Caki2 (cell line): ENCODE measurements at regions not wholly inside any gene's neighbourhood (a gene's known extent, or its start where the extent isn't known, plus 50 kb on each side); places are given as distances from the start of the nearest gene placed in this dataset.
"Not testable (repeated sequence)": the region's sequence is repeated elsewhere in the genome, so short reads cannot be mapped to it uniquely, and the experiment has no call there.

ENCODE experiments used
- DNase-seq: peaks from one replicate; pipeline ENCODE4 v3.0.0-alpha.2; 2015; ENCODE audit warnings: low read depth
- in situ Hi-C: cut with HindIII; loops from 2 replicates; pipeline ENCODE4 v1.10.0; 2016; ENCODE audit warnings: low sequenced_read_pairs, low pct_unique_long_range_greater_than_20kb, mixed read lengths

DNA sequence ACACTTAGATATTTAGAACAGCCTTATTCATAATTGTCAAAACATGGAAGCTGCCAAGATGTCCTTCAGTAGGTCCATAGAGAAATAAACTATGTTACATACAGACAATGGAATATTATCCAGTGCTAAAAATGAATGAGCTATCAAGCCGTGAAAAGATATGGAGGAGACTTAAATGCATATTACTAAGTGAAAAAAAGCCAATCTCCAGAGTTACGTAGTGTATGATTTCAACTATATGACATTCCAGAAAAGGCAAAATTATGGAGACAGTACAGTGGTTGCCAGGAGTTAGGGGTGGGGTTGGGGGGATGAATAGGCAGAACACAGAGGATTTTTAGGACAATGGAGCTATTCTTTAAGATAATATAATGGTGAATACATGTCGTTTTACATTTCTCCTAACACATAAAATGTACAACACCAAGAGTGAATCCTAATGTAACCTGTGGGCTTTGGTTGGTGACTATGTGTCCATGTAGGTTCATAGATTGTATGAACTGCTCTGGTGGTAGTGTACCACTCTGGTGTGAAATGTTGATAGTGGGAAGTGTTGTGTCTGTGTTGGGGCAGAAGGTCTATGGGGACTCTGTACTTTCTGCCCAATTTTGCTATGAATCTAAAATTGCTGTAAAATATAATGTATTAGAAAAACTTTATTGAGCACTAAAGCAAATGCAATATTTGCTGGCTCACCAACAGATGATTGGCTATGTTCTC, 122.6 kb downstream of the USP22 start:
- in situ Hi-C loops: no loop called here
- DNase-seq: no peak

DNA sequence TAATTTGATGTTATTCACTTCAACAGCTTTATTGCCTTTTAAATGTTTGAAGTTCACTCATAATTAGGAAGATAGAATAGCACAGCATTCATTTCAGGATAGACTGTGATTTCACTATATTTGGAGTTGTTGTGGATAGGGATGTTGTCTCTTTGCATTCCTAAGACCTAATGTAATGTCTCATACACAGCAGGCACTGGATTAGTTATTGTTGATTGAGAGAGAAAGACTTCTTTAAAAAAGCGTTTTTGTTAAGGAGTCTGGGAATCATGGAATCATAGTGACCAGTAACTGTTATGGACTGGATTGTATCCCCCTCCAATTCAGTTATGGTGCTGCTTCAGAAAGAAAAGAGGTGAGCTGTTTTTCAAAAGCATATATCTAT, 122.0 kb downstream of the USP22 start:
- DNase-seq: peak; percentile 44
- in situ Hi-C loops: no loop called here

GRCh38 chr17:20922128-20922670, 120.6 kb downstream of the USP22 start:
- peak; percentile 68 for DNase-seq
- in situ Hi-C loops: no loop called here

DNA sequence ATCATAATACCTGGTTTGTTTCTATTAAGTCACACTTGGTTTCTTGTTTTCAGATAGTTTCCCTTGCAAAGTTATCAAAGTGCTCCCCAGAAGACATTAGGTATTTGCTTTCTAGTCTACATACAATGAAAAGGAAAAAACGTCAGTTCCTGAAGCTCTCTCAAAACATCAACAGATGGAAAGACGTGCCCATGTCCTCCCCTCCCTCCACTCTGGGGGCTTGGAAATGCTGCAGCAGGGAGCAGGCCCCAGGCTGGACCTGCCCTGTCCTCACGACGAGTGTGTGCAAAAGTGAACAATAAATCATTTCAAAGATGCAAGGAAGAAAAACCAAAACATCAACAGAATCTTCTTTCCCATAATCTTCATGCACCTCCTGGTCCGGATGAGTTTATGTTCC, 118.5 kb downstream of the USP22 start:
- in situ Hi-C loops: no loop called here
- no peak for DNase-seq

GRCh38 chr17:20925091-20925490, 117.7 kb downstream of the USP22 start:
- in situ Hi-C loops: no loop called here
- no peak for DNase-seq

DNA sequence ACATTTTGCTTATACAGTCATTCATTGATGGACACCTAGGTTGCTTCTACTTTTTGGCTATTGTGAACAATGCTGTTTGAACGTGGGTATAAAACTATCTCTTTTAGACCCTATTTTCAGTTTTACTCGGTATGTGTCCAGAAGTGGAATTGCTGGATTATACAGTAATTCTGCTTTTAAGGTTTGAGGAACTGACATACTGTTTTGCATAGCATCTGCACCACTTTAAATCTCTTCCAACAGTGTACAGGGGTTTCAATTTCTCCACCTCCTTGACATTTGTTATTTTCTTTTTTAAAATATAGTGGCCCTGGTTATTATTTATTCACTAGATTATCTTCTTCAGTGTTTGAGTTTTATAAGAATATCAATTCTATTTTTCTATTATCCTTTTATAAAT, 116.9 kb downstream of the USP22 start:
- DNase-seq: no peak
- in situ Hi-C loops: no loop called here

DNA sequence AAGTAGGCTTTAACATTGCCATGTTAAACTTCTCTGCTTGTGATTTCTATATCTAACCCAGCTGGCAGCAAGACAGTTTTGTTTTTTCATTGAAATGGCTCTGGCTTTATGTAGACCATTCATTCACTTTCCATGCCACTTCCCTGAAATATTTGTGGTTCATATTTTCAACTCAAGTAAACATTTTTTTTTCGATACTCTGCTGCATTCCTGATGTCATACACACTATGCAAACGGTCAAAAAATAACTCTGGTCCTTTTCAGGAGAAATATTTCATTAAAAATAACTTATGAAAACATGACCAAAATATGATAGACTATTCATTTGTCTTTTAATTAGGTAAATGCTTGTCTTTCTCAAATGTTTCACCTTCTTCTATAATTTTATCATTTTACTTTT, 116.3 kb downstream of the USP22 start:
- no peak for DNase-seq
- in situ Hi-C loops: no loop called here

GRCh38 chr17:20927308-20927977, 115.4 kb downstream of the USP22 start:
- no peak for DNase-seq
- in situ Hi-C loops: no loop called here

GRCh38 chr17:20929334-20929733, 113.5 kb downstream of the USP22 start:
- in situ Hi-C loops: no loop called here
- no peak for DNase-seq

DNA sequence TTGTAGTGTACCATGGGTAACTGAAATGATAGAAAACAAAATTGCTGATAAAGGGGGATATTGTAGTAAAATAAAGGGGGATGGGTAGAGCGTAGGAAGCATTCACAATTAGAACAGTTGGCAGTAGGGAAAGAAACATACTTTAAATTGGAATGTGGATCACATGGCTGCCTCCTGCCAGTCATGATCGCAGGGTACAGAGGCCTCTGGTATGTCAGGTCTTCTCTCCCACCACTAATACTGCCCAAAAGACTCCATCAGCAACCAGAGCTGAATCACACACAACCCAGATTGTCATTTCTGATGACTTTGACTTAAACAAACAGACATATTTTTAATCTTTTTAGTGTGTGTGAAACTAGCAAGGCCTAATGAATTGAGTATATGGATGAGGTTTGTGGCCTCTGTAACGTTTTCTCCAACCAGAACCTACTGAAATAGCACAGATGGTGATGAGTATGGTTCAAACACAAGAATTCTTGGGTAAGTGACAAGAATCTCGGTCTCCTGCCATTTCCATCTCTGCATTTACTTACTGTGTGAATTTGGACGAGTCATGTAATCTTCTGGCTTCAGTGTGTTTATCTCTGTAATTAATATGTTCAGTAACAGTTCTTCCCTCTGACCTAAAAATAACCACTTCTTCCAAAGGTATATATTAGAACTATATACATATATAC, 112.6 kb downstream of the USP22 start:
- in situ Hi-C loops: no loop called here

GRCh38 chr17:20933040-20933439, 109.8 kb downstream of the USP22 start:
- in situ Hi-C loops, DNase-seq: not testable (repeated sequence)

More for the DNA sequence above, 112.6 kb downstream of the USP22 start:
- DNase-seq: no peak

GRCh38 chr17:20934288-20934687, 108.5 kb downstream of the USP22 start:
- in situ Hi-C loops: no loop called here
- no peak for DNase-seq

GRCh38 chr17:20935740-20936139, 107.1 kb downstream of the USP22 start:
- peak; percentile 67 for DNase-seq
- in situ Hi-C loops: no loop called here

DNA sequence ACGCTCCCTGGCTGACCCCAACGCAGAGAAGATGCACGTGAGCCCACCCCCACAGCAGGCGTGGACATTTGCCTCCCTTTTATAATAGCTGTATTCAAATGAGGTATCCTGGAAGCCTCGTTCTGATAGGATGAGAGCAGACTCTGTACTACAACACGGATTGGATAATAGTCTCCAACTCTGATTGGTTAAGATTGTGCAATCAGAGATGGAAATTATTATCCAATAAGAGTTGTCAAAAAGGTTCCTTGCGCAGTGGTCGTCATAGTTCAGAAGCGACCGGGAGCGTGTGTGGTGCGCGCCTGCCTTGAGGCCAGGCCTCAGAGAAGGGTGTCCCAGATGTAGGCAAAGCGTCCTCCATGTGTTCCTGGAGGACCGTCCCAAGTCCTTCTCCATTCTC, 104.6 kb downstream of the USP22 start:
- no peak for DNase-seq
- in situ Hi-C loops: no loop called here

GRCh38 chr17:20938988-20939615, 103.7 kb downstream of the USP22 start:
- no peak for DNase-seq
- in situ Hi-C loops: no loop called here

DNA sequence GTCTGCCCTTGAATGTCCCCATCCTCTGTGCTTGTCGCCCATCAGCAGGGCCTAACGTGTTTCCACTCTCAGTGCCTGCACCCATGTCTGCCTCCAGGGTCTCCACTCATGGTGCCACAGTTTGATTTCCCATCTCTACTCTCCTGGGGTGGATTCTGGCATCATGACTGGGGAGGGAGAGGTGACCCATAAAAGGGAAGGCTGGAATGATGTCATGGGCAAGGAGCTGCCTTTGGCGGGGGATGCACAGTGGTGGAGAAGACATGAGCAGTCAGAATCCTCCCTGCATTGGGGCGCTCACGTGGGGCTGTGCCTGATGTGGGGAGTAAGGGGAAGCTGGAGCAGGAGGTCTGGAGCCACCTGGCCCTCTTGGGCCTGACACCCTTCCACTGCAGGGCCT, 100.9 kb downstream of the USP22 start:
- no peak for DNase-seq
- in situ Hi-C loops: no loop called here

DNA sequence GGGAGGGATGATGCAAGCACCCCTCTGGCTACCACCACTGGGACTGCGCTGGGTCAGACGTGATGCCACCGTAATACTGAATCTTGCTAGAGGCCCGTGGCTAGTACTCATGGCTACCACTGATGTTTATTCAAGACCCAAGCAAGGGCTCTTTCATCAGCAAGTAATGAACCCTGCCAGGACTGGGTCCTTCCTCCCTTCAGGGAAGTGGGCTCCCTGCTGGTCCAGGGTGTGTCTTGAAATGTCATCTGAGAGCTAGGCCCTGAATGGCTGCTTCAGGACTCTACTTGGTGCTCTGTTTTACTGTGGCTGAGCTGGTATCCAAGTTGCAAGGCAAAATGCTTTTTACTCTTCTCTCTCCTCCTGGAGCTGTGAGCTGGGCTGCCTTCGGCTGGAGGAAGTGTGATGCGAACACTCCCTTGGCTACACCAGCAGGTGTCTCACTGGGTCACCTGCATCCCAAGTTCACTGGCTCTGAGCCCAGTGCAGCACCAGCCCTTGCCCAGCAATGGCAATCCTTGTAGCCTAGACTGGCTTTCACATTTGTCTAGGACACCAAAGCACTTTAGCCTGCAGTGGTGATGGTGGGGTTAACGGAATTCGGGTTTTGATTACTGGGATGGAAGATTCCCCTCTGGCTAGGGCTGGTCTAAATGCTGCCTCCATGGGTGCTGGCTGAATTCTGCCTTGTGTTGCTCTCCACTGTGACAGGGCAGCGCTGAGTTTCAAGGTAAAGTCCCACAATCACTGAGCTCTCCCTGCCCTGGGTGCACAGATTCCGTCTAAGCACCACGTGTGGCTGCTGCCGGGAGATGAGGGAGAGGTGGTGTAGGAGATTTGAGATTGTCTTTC, 98.6 kb downstream of the USP22 start:
- DNase-seq: peak; percentile 29
- in situ Hi-C loops: no loop called here

DNA sequence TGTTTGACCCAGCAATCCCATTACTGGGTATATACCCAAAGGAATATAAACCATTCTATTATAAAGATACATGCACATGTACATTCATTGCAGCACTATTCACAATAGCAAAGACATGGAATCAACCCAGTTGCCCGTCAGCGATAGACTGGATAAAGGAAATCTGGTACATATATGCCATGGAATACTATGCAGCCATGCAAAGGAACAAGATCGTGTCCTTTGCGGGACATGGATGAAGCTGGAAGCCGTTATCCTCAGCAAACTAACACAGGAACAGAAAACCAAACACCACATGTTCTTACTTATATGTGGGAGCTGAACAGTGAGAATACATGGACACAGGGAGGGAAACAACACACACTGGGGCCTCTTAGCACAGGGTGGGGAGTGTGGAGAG, 95.1 kb downstream of the USP22 start:
- in situ Hi-C loops, DNase-seq: not testable (repeated sequence)
